ENCODE measurements at regions not wholly inside any gene's neighbourhood (a gene's known extent, or its start where the extent isn't known, plus 50 kb on each side); places are given as distances from the start of the nearest gene placed in this dataset.
"Not testable (repeated sequence)": the region's sequence is repeated elsewhere in the genome, so short reads cannot be mapped to it uniquely, and the experiment has no call there.

- peak in 1 of 2 experiments; percentile 9 for DNase-seq
These were observed 292.5 kb upstream of the CNTNAP5 start for GRCh38 chr2:123732563-123732962.

DNA sequence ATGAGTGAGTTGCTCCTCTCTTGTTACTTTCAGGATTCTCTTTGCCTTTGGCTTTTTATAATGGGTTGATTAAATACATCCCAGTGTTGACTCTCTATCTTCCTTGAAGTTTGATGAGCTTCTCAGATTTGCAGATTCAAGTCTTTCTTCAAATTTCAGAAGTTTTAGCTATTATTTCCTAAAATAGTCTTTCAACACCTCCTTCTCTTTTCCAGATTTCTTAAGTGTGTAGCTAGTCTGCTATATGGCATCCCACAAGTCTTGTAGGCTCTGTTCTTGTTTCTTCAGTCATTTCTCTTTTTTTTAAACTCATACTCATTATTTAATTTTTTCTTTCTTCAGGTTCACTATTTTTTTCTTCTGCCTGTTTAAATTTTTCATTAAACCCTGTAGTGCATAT, 287.7 kb upstream of the CNTNAP5 start:
- no peak for DNase-seq

GRCh38 chr2:123738643-123739042, 286.4 kb upstream of the CNTNAP5 start:
- no peak for DNase-seq

DNA sequence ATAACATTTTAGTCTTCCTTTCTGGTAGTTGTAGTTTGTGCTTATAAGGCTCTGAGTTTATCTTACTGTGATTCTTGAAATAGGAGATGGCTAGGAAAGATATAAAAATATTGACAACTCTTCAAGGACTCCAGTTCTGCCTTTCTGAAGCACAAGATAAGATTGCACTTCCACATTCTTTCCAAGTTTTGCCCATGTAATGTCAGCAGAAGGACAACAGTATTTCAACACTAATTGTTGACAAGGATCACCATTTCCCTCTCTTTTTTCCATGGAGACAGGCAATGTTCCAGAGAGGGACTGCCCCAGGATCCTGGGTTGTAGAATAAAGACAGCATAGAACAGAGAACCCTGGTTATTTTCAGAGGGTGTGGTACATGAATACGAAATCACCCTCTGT, 279.1 kb upstream of the CNTNAP5 start:
- no peak for DNase-seq

DNA sequence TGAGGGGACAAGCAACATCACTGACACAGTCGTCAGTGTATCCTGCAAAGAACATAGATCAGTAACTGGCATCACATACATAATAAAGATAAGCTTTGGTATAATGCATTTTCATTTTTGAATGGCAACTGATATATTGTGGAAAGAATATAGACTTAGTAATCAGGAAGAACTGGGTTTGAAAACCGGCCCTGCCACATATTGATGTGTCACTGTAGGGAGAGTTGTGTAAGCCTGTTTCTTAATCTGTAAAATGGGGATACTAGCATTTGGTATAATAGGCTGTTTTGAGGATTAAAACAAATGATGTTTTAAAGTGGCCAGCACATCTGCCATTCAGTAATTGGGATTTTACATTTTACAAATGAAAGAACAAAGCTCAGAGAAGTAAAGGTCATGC, 277.8 kb upstream of the CNTNAP5 start:
- no peak for DNase-seq

GRCh38 chr2:123762221-123762620, 262.9 kb upstream of the CNTNAP5 start:
- DNase-seq = no peak

GRCh38 chr2:123768233-123768632, 256.9 kb upstream of the CNTNAP5 start:
- DNase-seq = no peak

DNA sequence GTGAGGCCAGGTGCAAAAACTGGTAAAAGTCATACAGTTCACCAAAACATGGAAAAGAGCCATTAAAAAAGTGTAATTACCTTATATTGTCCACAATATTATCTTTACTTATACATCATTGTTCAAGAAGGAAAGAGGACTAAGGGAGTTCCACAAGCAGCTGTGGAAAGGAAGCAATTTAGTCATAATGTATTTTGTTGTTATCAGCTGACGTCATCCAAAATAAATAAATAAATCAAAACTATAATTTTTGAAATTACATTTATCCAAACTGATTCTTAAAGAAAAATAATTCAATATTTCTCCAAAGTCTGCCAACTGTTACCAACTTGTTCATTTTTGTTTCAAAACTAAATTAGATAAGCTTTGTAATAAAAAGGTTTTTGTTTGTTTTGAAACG, 256.1 kb upstream of the CNTNAP5 start:
- DNase-seq = no peak

- DNase-seq = no peak
These were observed 253.9 kb upstream of the CNTNAP5 start for GRCh38 chr2:123770996-123771720.

DNA sequence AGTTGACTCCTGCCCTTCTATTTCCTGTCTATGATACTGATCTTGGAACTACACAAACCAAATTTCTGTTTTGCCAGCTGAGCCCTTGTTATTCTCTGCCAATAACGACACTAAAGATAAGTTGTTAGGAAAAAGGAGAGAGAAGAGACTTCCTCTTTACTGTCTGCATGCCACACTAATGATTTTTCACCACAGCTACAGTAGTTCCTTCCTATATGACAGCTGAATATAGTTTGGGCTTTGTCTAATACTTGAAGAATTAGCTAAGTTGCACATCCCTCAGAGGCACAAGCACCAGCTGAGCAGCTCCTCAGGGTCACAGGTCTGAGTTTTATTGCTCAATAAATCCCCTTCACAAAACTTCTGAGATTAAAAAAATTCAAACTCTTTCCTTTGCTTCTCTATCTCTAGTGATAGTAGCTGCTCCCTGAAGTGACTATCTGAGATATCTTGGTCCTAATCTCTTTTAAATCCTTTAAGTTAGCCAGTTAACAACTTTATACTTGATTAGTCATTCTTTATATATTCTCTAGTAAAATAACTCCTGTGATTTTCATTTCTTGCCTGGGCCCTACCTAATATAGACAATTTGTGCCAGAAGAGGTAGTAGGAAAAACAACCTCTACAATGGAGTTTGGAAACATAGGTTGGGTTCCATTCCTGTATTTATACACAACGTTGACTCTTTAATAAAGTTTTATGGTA, 253.0 kb upstream of the CNTNAP5 start:
- no peak for DNase-seq

DNA sequence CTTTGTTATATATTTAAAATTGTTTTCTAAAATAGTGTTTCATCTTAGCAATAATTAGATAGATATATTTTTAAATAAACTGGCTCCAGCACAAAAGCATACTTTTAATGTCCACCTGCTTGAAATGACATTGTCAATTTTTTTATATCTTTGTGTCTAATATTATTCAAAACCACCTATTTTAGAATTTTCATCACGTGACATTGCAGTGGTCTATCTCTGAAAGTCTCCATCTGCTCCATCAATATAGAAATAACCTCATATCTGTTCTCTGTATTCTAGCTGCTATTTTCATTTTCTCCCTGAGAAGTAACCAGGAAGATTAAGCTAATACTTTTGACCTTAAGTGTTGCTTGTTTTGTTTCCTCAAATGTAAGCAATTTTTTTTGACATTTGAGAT, 248.0 kb upstream of the CNTNAP5 start:
- DNase-seq = no peak

GRCh38 chr2:123783164-123783563, 241.9 kb upstream of the CNTNAP5 start:
- no peak for DNase-seq

DNA sequence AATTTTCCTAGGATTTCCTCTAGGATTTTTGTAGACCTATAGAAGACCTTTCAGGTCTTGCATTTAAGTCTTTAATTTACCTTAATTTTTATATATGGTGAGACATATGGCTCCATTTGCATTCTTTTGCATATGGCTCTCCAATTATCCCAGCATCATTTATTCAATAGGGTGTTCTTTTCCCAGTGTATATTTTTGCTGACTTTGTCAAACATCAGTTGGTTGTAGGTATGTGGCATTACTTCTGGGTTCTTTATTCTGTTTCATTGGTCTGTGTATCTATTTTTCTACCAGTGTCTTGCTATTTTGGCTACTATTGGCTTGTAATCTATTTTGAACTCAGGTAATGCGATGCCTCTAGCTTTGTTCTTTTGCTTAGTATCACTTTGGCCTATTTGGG, 239.8 kb upstream of the CNTNAP5 start:
- no peak for DNase-seq

DNA sequence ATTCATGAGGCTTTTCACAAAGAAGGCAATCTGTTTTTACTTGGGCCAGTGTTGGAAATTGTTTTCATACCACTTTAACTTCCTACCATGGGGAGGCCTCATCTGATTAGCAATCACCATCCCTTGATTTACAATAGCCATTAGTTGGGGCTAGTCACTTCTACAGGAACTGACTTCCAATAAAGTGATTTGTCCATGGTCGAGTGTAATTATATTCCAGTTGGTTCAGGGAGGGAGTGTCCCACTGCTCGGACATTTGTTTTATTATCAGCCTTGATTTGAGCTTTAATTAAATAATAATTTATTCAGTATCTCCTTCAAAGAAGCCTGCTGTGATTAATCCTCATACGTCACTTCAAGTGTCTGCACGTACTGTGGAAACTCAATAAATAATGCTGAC, 233.9 kb upstream of the CNTNAP5 start:
- no peak for DNase-seq

DNA sequence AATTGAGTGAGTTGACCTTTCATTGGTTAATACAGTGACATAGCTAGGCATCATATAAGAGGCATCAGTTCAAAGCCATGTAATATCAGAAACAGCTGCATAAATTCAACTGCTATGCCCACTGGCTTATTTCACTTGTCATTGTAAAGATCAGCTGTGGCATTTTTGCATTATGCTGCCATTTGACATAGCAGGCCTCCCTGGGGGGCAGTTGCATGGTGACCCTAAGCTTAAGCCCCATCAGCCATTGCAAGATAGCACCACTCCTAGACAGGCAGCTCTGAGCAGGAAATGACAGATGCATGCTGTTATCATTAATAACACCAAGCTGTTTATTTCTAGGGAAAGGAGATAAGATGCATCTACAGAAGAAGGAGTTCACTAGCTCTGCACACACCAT, 233.4 kb upstream of the CNTNAP5 start:
- no peak for DNase-seq

DNA sequence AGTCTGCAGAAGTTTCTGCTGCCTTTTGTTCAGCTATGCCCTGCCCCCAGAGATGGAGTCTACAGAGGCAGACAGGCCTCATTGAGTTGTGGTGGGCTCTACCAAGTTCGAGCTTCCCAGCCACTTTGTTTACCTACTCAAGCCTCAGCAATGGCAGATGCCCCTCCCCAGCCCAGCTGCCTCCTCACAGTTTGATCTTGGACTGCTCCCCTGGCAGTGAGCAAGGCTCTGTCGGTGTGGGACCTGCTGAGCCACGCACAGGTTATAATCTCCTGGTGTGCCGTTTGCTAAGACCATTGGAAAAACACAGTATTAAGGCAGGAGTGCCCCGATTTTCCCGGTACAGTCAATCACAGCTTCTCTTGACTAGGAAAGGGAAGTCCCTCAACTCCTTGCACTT, 221.0 kb upstream of the CNTNAP5 start:
- not testable (repeated sequence) for DNase-seq

- DNase-seq = not testable (repeated sequence)
These were observed 219.3 kb upstream of the CNTNAP5 start for GRCh38 chr2:123805746-123806145.

- DNase-seq = no peak
These were observed 216.8 kb upstream of the CNTNAP5 start for GRCh38 chr2:123808243-123808642.

DNA sequence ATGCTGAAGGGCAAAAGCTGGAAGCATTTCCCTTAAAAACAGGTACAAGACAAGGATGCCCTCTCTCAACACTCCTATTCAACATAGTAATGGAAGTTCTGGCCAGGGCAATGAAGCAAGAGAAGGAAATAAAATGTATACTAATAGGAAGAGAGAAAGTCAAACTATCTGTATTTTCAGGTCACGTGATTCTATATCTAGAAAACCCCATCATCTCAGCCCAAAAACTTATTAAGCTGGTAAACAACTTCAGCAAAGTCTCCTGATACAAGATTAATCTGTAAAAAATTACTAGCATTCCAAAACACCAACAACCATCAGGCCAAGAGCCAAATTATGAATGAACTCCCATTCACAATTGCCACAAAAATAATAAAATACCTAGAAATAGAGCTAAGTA, 213.2 kb upstream of the CNTNAP5 start:
- no peak for DNase-seq

DNA sequence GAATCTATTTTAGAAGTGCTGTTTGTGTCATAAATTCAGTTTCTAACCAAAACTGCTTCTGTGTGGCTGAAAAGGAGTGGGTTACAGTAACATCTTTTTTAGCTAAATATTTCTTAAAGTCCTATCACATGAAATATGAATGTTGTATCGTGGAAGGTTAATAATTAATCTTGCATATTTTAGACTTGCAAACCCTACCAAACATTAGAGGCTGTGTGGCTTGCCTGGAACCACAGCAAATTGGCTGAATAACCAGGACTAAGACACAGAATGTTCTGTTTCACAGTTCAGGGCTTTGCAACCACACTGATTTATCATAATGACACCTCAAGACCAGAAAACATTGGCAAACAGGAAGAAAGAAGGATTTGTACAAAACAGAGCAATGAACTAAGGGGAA, 208.9 kb upstream of the CNTNAP5 start:
- DNase-seq = no peak

GRCh38 chr2:123816928-123817327, 208.2 kb upstream of the CNTNAP5 start:
- DNase-seq = no peak

GRCh38 chr2:123826729-123827271, 198.3 kb upstream of the CNTNAP5 start:
- DNase-seq = no peak

- DNase-seq = no peak
These were observed 185.8 kb upstream of the CNTNAP5 start for GRCh38 chr2:123839326-123839725.

- no peak for DNase-seq
These were observed 185.1 kb upstream of the CNTNAP5 start for GRCh38 chr2:123840016-123840415.

All from NCI-H2081 (cell line).